HCT116 (cell line): ENCODE measurements at regions not wholly inside any gene's neighbourhood (a gene's known extent, or its start where the extent isn't known, plus 50 kb on each side); places are given as distances from the start of the nearest gene placed in this dataset.

ENCODE experiments used
- CBX3 ChIP-seq: IDR thresholded peaks from 2 replicates; pipeline ENCODE4 v1.6.1; 2012; ENCODE audit warnings: low read depth
- CTCF ChIP-seq, 3 experiments: fragments of 200-600 bp in 1 of 3; sonication (generic) in 1 of 3; IDR thresholded peaks in 2 of 3; conservative IDR thresholded peaks in 1 of 3; 2 replicates each; pipeline ENCODE4 v1.5.1; 2012 to 2017; ENCODE audit warnings: low read depth in 2 of 3, low read length in 2 of 3, antibody characterized with exemption in 1 of 3, borderline replicate concordance in 1 of 3, control low read depth in 1 of 3, mild to moderate bottlenecking in 1 of 3, mixed read lengths in 1 of 3, mixed run types in 1 of 3, moderate library complexity in 1 of 3; ENCODE audit not compliant: insufficient read depth in 1 of 3
- JUND ChIP-seq: IDR thresholded peaks from 2 replicates; pipeline ENCODE4 v1.6.1; 2012
- SP1 ChIP-seq: IDR thresholded peaks from 2 replicates; pipeline ENCODE4 v1.6.1; 2012; ENCODE audit warnings: low read depth

GRCh38 chr3:15964605-15965442 lies 167.0 kb upstream of the ANKRD28 start:
- TF ChIP-seq JUND (no peak), SP1 (no peak), CTCF (IDR thresholded peaks at IDR 0.05 in 2 of 3, conservative IDR thresholded peaks at IDR 0.05 in 1 of 3; ENCODE audit: borderline replicate concordance in 1 of 3, insufficient read depth in 1 of 3, low read depth in 2 of 3, low read length in 2 of 3) (no peak), CBX3 (no peak)
